22Rv1 (cell line): ENCODE measurements at regions not wholly inside any gene's neighbourhood (a gene's known extent, or its start where the extent isn't known, plus 50 kb on each side); places are given as distances from the start of the nearest gene placed in this dataset.

Experiments
- CTCF ChIP-seq: fragments of 450-650 bp; IDR thresholded peaks from 2 replicates; pipeline ENCODE4 v1.5.1; 2017; ENCODE audit warnings: mild to moderate bottlenecking
- ZFX ChIP-seq: fragments of 450-650 bp; IDR thresholded peaks from 2 replicates; pipeline ENCODE4 v1.6.1; 2017; ENCODE audit warnings: antibody characterized with exemption, borderline replicate concordance

GRCh38 chr14:42569227-42569626, 962.6 kb downstream of the LRFN5 start:
- TF ChIP-seq CTCF: no peak
- no peak for TF ChIP-seq ZFX
